Astrocyte (in vitro differentiated cells and primary cell): ENCODE measurements at regions not wholly inside any gene's neighbourhood (a gene's known extent, or its start where the extent isn't known, plus 50 kb on each side); places are given as distances from the start of the nearest gene placed in this dataset.

ENCODE experiments used
- CTCF ChIP-seq: IDR thresholded peaks from 2 replicates; pipeline ENCODE4 v1.5.1; 2011; ENCODE audit warnings: low read depth, mild to moderate bottlenecking, inconsistent platforms, low read length, moderate library complexity; ENCODE audit not compliant: insufficient read depth
- EZH2 ChIP-seq: IDR thresholded peaks from 2 replicates; pipeline ENCODE4 v1.6.1; 2012; ENCODE audit warnings: mild to moderate bottlenecking, low read length, inconsistent platforms; ENCODE audit not compliant: insufficient read depth

- TF ChIP-seq CTCF (no peak), EZH2 (no peak)
Measured at GRCh38 chr2:18781541-18782280, 192.3 kb upstream of the NT5C1B start.
